ENCODE measurements at regions not wholly inside any gene's neighbourhood (a gene's known extent, or its start where the extent isn't known, plus 50 kb on each side); places are given as distances from the start of the nearest gene placed in this dataset.

DNA sequence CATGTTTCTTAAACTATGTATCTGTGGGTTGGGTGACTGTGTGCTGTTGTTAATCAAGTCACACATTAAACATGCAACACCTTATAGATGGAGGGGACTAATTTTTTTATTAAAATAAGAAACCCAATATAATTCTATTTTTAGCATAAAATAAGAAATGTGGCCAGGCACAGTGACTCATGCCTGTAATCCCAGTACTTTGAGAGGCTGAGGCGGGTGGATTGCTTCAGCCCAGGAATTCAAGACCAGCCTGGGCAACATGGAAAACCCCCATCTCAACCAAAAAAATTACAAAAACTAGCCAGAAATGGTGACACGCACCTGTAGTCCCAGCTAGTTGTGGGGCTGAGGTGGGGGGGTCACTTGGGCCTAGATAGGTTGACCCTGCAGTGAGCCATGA, 1021.0 kb downstream of the EPHA3 start:
- H3K23me2 ChIP-seq (ENCODE audit: low read depth, low read length) = no peaks in the 10 kb centered on the region
- H3K36me3 ChIP-seq (ENCODE audit: control insufficient read depth in 2 of 4, insufficient read depth in 4 of 4, low read length in 3 of 4) = no peaks in the 10 kb centered on the region
- no peak overlapping the region for H2AFZ ChIP-seq (ENCODE audit: low read length)
- no peak overlapping the region for H2BK15ac ChIP-seq (ENCODE audit: low read length)
- DNase-seq (ENCODE audit: low read depth in 1 of 2, low spot score in 2 of 2) (no peak), FAIRE-seq (no peak)
- no peak overlapping the region for H2BK20ac ChIP-seq (ENCODE audit: low read length)
- H3K23ac ChIP-seq (ENCODE audit: insufficient read length) = no peak overlapping the region
- WGBS, 2 experiments (ENCODE audit: extremely low coverage in 1 of 2, insufficient coverage in 1 of 2, insufficient read length in 1 of 2, insufficient replicate concordance in 2 of 2, low coverage in 1 of 2, low lambda C conversion rate in 2 of 2, missing lambda C conversion rate in 1 of 2) = 88% methylated on average over 2 of the region's 2 CpGs; no CpG with 5 or more reads in 1 of the 2 experiments
- H2BK120ac ChIP-seq (replicated peaks; ENCODE audit: low read depth, low read length) = no peak overlapping the region
- no peaks in the 10 kb centered on the region for H3K79me2 ChIP-seq (ENCODE audit: control insufficient read depth in 1 of 2, insufficient read depth in 2 of 2, low read length in 2 of 2)
- no peaks in the 10 kb centered on the region for H3K79me1 ChIP-seq (ENCODE audit: low read depth, low read length)
- H3K56ac ChIP-seq (replicated peaks; ENCODE audit: insufficient read length, low read depth, low read length) = no peak overlapping the region
- H2BK12ac ChIP-seq (ENCODE audit: low read depth, low read length) = no peak overlapping the region
- no peak overlapping the region for H3K18ac ChIP-seq (ENCODE audit: extremely low read depth, low read length)
- 0 out of 4 replicates have a peak, but pooled peaks cover 0 to 3% of the 10 kb centered on the region in 2 experiments for H3K9me3 ChIP-seq (ENCODE audit: insufficient read depth in 2 of 2, low read depth in 1 of 2, low read length in 1 of 2)
- no peak overlapping the region for H3K14ac ChIP-seq (ENCODE audit: insufficient read length)
- no peak overlapping the region for H3K4me2 ChIP-seq (ENCODE audit: insufficient read depth in 1 of 2, low read depth in 2 of 2, low read length in 2 of 2)
- H2AK5ac ChIP-seq (ENCODE audit: low read depth, low read length) = no peak overlapping the region
- H2BK5ac ChIP-seq (ENCODE audit: low read depth, low read length) = no peak overlapping the region
- H3K27me3 ChIP-seq (replicated peaks in 1 of 4; ENCODE audit: control insufficient read depth in 3 of 4, extremely low read depth in 1 of 4, insufficient read depth in 3 of 4, low read length in 3 of 4) = no peaks in the 10 kb centered on the region
- no peaks in the 10 kb centered on the region for H4K20me1 ChIP-seq (replicated peaks in 1 of 2; ENCODE audit: control insufficient read depth in 1 of 2, insufficient read depth in 2 of 2, low read length in 2 of 2)
- no peak overlapping the region for H4K5ac ChIP-seq (ENCODE audit: insufficient read length, low read depth, low read length)
- no peak overlapping the region for H4K8ac ChIP-seq (ENCODE audit: extremely low read depth, insufficient read depth, low read length)
- no peak overlapping the region for H3K4ac ChIP-seq (replicated peaks; ENCODE audit: insufficient read length, low read depth, low read length)
- no peak overlapping the region for H3K9ac ChIP-seq (replicated peaks in 1 of 4; ENCODE audit: extremely low read depth in 1 of 4, low read depth in 3 of 4, low read length in 3 of 4)
- H4K91ac ChIP-seq (replicated peaks; ENCODE audit: insufficient read length, low read length) = no peak overlapping the region
- ChIA-PET POLR2A (ENCODE audit: partially characterized antibody) (no interaction called here), CTCF (ENCODE audit: partially characterized antibody) (interaction anchor here (1.1 kb wide), 1 partner anchor 10 kb away, joined by 3 read pairs; no protein-coding TSS in a partner anchor)
- H3K4me1 ChIP-seq (replicated peaks in 1 of 4; ENCODE audit: control insufficient read depth in 3 of 4, insufficient read depth in 4 of 4, low read length in 3 of 4) = no peaks in the 10 kb centered on the region
- H3K27ac ChIP-seq (ENCODE audit: low read depth, low read length) = no peak overlapping the region
- H3K4me3 ChIP-seq (ENCODE audit: extremely low read depth in 1 of 4, insufficient read depth in 2 of 4, low read depth in 3 of 4, low read length in 4 of 4) = no peak overlapping the region
- TF ChIP-seq EZH2 (IDR thresholded peaks at IDR 0.05; ENCODE audit: low read depth, low read length, severe bottlenecking) = no peak
- TF ChIP-seq EP300 (IDR thresholded peaks at IDR 0.05; ENCODE audit: borderline replicate concordance in 1 of 2, low read depth in 2 of 2, low read length in 2 of 2) = no peak
- no peak for TF ChIP-seq BRCA1 (IDR thresholded peaks at IDR 0.05; ENCODE audit: low read depth, low read length)
- TF ChIP-seq, protein P1, sequence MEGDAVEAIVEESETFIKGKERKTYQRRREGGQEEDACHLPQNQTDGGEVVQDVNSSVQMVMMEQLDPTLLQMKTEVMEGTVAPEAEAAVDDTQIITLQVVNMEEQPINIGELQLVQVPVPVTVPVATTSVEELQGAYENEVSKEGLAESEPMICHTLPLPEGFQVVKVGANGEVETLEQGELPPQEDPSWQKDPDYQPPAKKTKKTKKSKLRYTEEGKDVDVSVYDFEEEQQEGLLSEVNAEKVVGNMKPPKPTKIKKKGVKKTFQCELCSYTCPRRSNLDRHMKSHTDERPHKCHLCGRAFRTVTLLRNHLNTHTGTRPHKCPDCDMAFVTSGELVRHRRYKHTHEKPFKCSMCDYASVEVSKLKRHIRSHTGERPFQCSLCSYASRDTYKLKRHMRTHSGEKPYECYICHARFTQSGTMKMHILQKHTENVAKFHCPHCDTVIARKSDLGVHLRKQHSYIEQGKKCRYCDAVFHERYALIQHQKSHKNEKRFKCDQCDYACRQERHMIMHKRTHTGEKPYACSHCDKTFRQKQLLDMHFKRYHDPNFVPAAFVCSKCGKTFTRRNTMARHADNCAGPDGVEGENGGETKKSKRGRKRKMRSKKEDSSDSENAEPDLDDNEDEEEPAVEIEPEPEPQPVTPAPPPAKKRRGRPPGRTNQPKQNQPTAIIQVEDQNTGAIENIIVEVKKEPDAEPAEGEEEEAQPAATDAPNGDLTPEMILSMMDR (IDR thresholded peaks at IDR 0.05; ENCODE audit: control extremely low read depth in 1 of 3, insufficient read depth in 1 of 3, low read depth in 1 of 3, low read length in 3 of 3) = no peak
- no peak for TF ChIP-seq CREB1 (IDR thresholded peaks at IDR 0.05)
- TF ChIP-seq SP2 (IDR thresholded peaks at IDR 0.05; ENCODE audit: low read length) = no peak
- no peak for TF ChIP-seq GABPA (IDR thresholded peaks at IDR 0.05; ENCODE audit: borderline replicate concordance, insufficient read depth, low read length)
- TF ChIP-seq HDAC6 (IDR thresholded peaks at IDR 0.05; ENCODE audit: low read depth, low read length) = no peak
- TF ChIP-seq, protein P2, sequence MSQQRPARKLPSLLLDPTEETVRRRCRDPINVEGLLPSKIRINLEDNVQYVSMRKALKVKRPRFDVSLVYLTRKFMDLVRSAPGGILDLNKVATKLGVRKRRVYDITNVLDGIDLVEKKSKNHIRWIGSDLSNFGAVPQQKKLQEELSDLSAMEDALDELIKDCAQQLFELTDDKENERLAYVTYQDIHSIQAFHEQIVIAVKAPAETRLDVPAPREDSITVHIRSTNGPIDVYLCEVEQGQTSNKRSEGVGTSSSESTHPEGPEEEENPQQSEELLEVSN (IDR thresholded peaks at IDR 0.05) = no peak
- TF ChIP-seq TAF1 (IDR thresholded peaks at IDR 0.05; ENCODE audit: low read depth, low read length) = no peak
- no peak for TF ChIP-seq JUN (IDR thresholded peaks at IDR 0.05; ENCODE audit: low read depth, low read length)
- no peak for TF ChIP-seq POLR2A (IDR thresholded peaks at IDR 0.05; ENCODE audit: control extremely low read depth in 1 of 2, low read depth in 2 of 2, low read length in 2 of 2)
- TF ChIP-seq ASH2L (IDR thresholded peaks at IDR 0.05; ENCODE audit: low read length) = no peak

Measured in H1 (cell line).